Mucosa of descending colon (tissue), 3 donors: ENCODE measurements at regions not wholly inside any gene's neighbourhood (a gene's known extent, or its start where the extent isn't known, plus 50 kb on each side); places are given as distances from the start of the nearest gene placed in this dataset.

ENCODE experiments used
- ATAC-seq: fragments of 200-7000 bp; cut with Tn5 transposase; one replicate; pipeline ENCODE4 v1.9.1; 2020; ENCODE audit warnings: mild to moderate bottlenecking, moderate library complexity
- DNase-seq, 3 donors: peaks; one replicate each; pipeline ENCODE4 v3.0.0-alpha.2; 2020
- H3K36me3 ChIP-seq: fragments of 200-600 bp; one replicate; pipeline ENCODE4 v1.8.0; 2021; ENCODE audit warnings: low read depth, mild to moderate bottlenecking
- H3K4me1 ChIP-seq: fragments of 200-600 bp; one replicate; pipeline ENCODE4 v1.8.0; 2021; ENCODE audit warnings: low read depth, mild to moderate bottlenecking
- H3K4me3 ChIP-seq: fragments of 200-600 bp; one replicate; pipeline ENCODE4 v1.8.0; 2021; ENCODE audit warnings: mild to moderate bottlenecking
- H3K9me3 ChIP-seq: fragments of 200-600 bp; one replicate; pipeline ENCODE4 v1.8.0; 2021; ENCODE audit warnings: mild to moderate bottlenecking
- CTCF ChIP-seq: fragments of 200-600 bp; IDR thresholded peaks from one replicate; pipeline ENCODE4 v1.8.0; 2022; ENCODE audit warnings: antibody characterized with exemption, mild to moderate bottlenecking
- intact Hi-C, 2 donors: fragments of 100-400 bp; cut with DNase I in 1 of 2; cut with micrococcal nuclease in 1 of 2; formaldehyde crosslinking; loops; one replicate each; pipeline versions ENCODE4 v1.11.0 to v1.11.1; 2022; cut with DNase I, micrococcal nuclease
- donor health status: DM: no; HTN: no; CAD: no; lungs with moderate emphysema.
- donor health status: DM: no; HTN: no; CAD: no.
- donor health status: DM: no; HTN: yes; CAD: no.

- peaks cover 3% of the 10 kb centered on the region for H3K4me1 ChIP-seq
- no peak for TF ChIP-seq CTCF
- intact Hi-C loops, result no loop called here
- no peaks in the 10 kb centered on the region for H3K9me3 ChIP-seq
- ATAC-seq, result no peak
- H3K36me3 ChIP-seq, result no peaks in the 10 kb centered on the region
- no peak for DNase-seq
- no peak overlapping the region for H3K4me3 ChIP-seq
These were observed 155.9 kb upstream of the TLE3 start for GRCh38 chr15:70253461-70254156.

- Histone ChIP-seq H3K4me3 (no peak overlapping the region), H3K36me3 (no peaks in the 10 kb centered on the region), H3K9me3 (no peaks in the 10 kb centered on the region), H3K4me1 (no peaks in the 10 kb centered on the region)
- TF ChIP-seq CTCF, result no peak
- intact Hi-C loops, result no loop called here
- DNase-seq (no peak), ATAC-seq (no peak)
These were observed 155.2 kb upstream of the TLE3 start for GRCh38 chr15:70252951-70253320.

GRCh38 chr15:70252056-70252950 lies 154.6 kb upstream of the TLE3 start:
- no peaks in the 10 kb centered on the region for H3K4me1 ChIP-seq
- H3K9me3 ChIP-seq, result no peaks in the 10 kb centered on the region
- intact Hi-C loops, result no loop called here
- no peak overlapping the region for H3K4me3 ChIP-seq
- no peak for TF ChIP-seq CTCF
- peak in 1 of 3 donors; percentile 12 for DNase-seq
- no peaks in the 10 kb centered on the region for H3K36me3 ChIP-seq
- ATAC-seq, result peak; percentile 29

- ATAC-seq (peak; percentile 32), DNase-seq (no peak)
- H3K4me1 ChIP-seq, result no peaks in the 10 kb centered on the region
- intact Hi-C loops, result no loop called here
- H3K9me3 ChIP-seq, result no peaks in the 10 kb centered on the region
- no peak overlapping the region for H3K4me3 ChIP-seq
- no peak for TF ChIP-seq CTCF
- H3K36me3 ChIP-seq, result no peaks in the 10 kb centered on the region
These were observed 153.7 kb upstream of the TLE3 start for GRCh38 chr15:70251246-70251990.

GRCh38 chr15:70250208-70251201 lies 152.8 kb upstream of the TLE3 start:
- no peak for DNase-seq
- Histone ChIP-seq H3K9me3 (no peaks in the 10 kb centered on the region), H3K4me1 (no peaks in the 10 kb centered on the region), H3K4me3 (no peak overlapping the region), H3K36me3 (no peaks in the 10 kb centered on the region)
- no peak for TF ChIP-seq CTCF
- no peak for ATAC-seq
- intact Hi-C loops, result no loop called here
